ENCODE measurements at regions not wholly inside any gene's neighbourhood (a gene's known extent, or its start where the extent isn't known, plus 50 kb on each side); places are given as distances from the start of the nearest gene placed in this dataset.

GRCh38 chr1:82154219-82154970 lies 353.7 kb downstream of the ADGRL2 start:
- no peak for DNase-seq (ENCODE audit: low read depth)
- TF ChIP-seq, protein P1, sequence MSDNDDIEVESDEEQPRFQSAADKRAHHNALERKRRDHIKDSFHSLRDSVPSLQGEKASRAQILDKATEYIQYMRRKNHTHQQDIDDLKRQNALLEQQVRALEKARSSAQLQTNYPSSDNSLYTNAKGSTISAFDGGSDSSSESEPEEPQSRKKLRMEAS (IDR thresholded peaks at IDR 0.05; ENCODE audit: low read depth, low read length): no peak
- TF ChIP-seq, protein P2, sequence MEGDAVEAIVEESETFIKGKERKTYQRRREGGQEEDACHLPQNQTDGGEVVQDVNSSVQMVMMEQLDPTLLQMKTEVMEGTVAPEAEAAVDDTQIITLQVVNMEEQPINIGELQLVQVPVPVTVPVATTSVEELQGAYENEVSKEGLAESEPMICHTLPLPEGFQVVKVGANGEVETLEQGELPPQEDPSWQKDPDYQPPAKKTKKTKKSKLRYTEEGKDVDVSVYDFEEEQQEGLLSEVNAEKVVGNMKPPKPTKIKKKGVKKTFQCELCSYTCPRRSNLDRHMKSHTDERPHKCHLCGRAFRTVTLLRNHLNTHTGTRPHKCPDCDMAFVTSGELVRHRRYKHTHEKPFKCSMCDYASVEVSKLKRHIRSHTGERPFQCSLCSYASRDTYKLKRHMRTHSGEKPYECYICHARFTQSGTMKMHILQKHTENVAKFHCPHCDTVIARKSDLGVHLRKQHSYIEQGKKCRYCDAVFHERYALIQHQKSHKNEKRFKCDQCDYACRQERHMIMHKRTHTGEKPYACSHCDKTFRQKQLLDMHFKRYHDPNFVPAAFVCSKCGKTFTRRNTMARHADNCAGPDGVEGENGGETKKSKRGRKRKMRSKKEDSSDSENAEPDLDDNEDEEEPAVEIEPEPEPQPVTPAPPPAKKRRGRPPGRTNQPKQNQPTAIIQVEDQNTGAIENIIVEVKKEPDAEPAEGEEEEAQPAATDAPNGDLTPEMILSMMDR (IDR thresholded peaks at IDR 0.05; ENCODE audit: low read depth, low read length): no peak
- no peak for TF ChIP-seq MYC (IDR thresholded peaks at IDR 0.05; ENCODE audit: low read depth, low read length)
- TF ChIP-seq POLR2A (IDR thresholded peaks at IDR 0.05; ENCODE audit: extremely low read depth, insufficient read length): no peak
- H3K4me3 ChIP-seq (ENCODE audit: low read depth, low read length): no peak overlapping the region

GRCh38 chr1:82153752-82154151 lies 353.0 kb downstream of the ADGRL2 start:
- TF ChIP-seq MYC (IDR thresholded peaks at IDR 0.05; ENCODE audit: low read depth, low read length): no peak
- TF ChIP-seq, protein P1 (IDR thresholded peaks at IDR 0.05; ENCODE audit: low read depth, low read length): no peak
- no peak for DNase-seq (ENCODE audit: low read depth)
- H3K4me3 ChIP-seq (ENCODE audit: low read depth, low read length): no peak overlapping the region

DNA sequence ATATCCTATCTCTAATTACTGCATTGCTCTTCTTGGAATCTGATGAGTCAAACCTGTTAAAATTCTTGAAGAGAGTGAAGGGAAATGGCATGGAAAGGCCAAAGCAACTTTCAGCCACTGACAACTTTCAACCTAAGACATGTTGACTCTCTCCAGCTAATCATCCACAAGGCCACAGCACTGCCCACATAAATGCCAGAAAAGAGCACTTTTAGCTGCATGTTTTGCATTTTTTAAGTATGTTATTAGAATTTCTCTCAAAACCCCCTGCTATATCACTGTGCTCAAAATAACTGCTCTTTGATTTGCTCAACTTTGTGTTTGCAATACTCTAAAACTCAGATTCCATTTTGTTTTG lies 352.5 kb downstream of the ADGRL2 start:
- TF ChIP-seq MYC (IDR thresholded peaks at IDR 0.05; ENCODE audit: low read depth, low read length): no peak
- no peak overlapping the region for H3K4me3 ChIP-seq (ENCODE audit: low read depth, low read length)
- DNase-seq (ENCODE audit: low read depth): no peak

GRCh38 chr1:82152356-82153271 lies 351.9 kb downstream of the ADGRL2 start:
- TF ChIP-seq, protein P1 (IDR thresholded peaks at IDR 0.05; ENCODE audit: low read depth, low read length): no peak
- no peak for TF ChIP-seq MYC (IDR thresholded peaks at IDR 0.05; ENCODE audit: low read depth, low read length)
- TF ChIP-seq POLR2A (IDR thresholded peaks at IDR 0.05; ENCODE audit: extremely low read depth, insufficient read length): no peak
- TF ChIP-seq, protein P2 (IDR thresholded peaks at IDR 0.05; ENCODE audit: low read depth, low read length): no peak
- no peak for DNase-seq (ENCODE audit: low read depth)
- H3K4me3 ChIP-seq (ENCODE audit: low read depth, low read length): no peak overlapping the region

DNA sequence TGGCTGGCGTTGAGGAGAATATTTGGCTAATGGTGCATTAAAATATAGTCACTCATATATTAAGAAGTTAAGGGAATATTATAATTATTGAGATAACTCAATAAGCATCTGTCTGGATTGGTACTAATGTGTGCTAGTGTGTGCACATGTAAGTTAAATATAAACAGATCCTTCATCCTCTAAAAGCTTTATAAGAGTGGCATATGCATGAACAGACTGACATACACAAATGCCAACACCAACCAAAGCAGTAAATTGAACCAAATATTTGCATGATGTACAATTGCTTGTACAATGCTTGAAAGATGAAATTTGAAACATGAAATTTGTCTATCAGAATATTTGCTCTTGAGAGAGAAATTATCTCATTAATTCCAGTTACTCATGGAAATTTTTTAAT lies 344.9 kb downstream of the ADGRL2 start:
- TF ChIP-seq POLR2A (IDR thresholded peaks at IDR 0.05; ENCODE audit: extremely low read depth, insufficient read length) (no peak), MYC (IDR thresholded peaks at IDR 0.05; ENCODE audit: low read depth, low read length) (no peak)
- TF ChIP-seq, protein P1 (IDR thresholded peaks at IDR 0.05; ENCODE audit: low read depth, low read length): no peak
- TF ChIP-seq, protein P2 (IDR thresholded peaks at IDR 0.05; ENCODE audit: low read depth, low read length): no peak
- DNase-seq (ENCODE audit: low read depth): no peak
- H3K4me3 ChIP-seq (ENCODE audit: low read depth, low read length): no peak overlapping the region

DNA sequence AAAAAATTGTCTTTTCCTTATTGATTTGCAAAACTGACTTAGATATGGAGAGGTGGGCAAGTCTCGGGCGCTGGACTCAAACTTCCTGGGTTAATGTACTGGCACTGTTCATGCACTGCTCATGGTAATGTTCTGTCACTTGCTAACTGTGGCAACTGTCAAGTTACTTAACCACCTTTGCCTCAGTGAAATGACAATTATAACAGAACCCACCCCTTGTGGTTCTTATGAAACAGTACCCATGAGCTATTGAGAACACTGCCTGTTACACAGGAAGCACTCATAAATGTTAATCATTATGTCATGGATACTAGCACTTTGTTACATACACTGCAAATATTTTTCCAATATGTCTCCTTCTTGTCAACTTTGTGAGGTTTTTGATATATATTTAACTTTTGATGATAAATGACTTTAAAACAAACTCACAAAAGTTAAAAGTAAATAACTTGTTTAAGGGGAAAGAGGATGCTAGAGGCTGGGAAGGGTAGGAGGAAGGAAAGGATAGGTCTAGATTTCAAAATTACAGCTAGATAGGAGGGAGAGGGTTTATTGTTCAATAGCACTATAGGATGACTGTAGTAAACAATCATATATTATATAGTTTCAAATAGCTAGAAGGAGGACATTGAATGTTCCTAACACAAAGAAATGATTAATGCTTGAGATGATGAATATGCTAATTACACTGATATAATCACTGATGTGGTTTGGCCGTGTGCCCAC lies 342.5 kb downstream of the ADGRL2 start:
- DNase-seq (ENCODE audit: low read depth): no peak
- H3K4me3 ChIP-seq (ENCODE audit: low read depth, low read length): no peak overlapping the region
- TF ChIP-seq POLR2A (IDR thresholded peaks at IDR 0.05; ENCODE audit: extremely low read depth, insufficient read length) (no peak), MYC (IDR thresholded peaks at IDR 0.05; ENCODE audit: low read depth, low read length) (no peak)
- TF ChIP-seq, protein P2 (IDR thresholded peaks at IDR 0.05; ENCODE audit: low read depth, low read length): no peak
- TF ChIP-seq, protein P1 (IDR thresholded peaks at IDR 0.05; ENCODE audit: low read depth, low read length): no peak

Measured in NB4 (cell line).